ENCODE measurements at regions not wholly inside any gene's neighbourhood (a gene's known extent, or its start where the extent isn't known, plus 50 kb on each side); places are given as distances from the start of the nearest gene placed in this dataset.
"Not testable (repeated sequence)": the region's sequence is repeated elsewhere in the genome, so short reads cannot be mapped to it uniquely, and the experiment has no call there.

GRCh38 chr6:74953708-74954107, 252.1 kb downstream of the COL12A1 start:
- DNase-seq: no peak
- ATAC-seq: no peak

DNA sequence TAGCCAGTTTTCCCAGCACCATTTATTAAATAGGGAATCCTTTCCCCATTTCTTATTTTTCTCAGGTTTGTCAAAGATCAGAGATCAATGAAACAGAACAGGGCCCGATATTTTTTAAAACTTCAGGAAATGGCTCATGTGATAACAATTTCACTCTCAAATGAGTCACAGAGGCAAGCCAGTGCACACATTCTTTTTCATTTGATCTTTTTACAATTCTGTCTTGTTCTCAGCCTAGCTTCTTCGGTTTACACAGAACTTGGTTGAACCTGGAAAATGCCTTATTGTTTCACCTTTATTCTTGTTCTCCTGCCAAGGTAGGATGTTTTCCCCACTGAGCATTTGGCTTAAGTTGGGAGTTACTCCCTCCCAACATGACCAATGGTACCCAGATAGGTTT, 258.9 kb downstream of the COL12A1 start:
- DNase-seq (no peak), ATAC-seq (no peak)

DNA sequence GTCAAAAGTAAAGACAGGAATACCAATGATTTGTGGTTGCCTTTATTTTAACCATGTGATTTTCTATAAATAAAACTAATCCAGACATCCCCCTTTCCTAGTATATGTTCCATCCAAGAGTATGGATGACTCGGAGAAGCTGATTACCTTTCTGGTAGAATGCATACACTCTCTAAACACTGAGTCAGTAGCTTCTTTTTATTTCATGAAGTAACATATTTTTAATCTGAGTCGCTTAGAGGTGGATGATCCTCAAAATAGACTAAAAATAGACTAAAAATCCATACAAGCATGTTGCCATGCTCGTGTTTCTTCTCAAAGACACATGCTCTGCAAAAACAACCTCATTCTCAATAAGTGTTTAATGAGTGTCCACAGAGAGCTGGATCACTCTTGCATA, 263.7 kb downstream of the COL12A1 start:
- DNase-seq (no peak), ATAC-seq (no peak)

GRCh38 chr6:74941424-74941823, 264.4 kb downstream of the COL12A1 start:
- ATAC-seq (no peak), DNase-seq (no peak)

GRCh38 chr6:74939721-74940620, 265.9 kb downstream of the COL12A1 start:
- no peak for DNase-seq
- ATAC-seq: no peak

DNA sequence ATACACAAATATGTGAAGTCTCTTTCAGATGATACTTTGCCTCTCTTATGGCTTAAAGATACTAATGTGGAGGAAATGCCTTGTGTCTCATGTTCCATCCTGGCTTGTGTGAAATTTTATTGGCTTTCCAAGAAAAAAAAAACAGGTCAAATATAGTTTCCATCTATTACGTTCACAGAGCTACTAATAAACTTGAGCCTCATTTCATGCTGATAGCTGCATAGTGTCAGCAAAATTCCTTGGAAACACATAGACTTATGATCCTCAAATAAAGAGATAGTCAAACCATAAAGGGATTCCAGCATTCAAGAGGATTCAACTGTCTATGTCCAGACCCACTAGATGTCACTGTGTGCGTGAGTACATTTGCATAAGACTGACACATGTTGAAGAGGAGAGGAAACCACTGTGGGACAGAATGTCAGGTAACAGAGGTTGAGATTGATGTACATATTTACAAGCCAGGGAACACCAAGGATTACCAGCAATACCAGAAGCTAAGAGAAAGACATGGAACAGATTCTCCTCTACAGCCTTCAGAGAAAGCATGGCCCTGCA, 266.6 kb downstream of the COL12A1 start:
- no peak for DNase-seq
- ATAC-seq: no peak

DNA sequence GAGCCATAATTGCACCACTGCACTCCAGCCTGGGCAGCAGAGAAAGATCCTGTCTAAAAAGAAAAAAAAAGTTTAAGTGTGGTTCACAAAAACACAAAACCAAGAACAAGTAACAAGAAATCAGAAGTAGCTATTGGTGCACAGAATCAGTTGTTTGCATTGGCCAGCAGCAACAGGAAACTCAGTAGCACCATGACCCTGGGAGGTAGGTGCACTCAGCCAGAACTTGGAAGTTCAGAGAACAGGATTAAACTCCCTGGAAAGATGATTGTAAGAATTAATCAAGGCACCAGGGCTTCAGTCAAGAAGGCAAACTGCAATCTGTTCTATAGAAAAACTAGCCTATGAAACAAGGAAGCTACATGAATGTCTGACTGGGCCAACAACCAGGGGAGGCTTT, 267.9 kb downstream of the COL12A1 start:
- ATAC-seq: no peak
- no peak for DNase-seq

DNA sequence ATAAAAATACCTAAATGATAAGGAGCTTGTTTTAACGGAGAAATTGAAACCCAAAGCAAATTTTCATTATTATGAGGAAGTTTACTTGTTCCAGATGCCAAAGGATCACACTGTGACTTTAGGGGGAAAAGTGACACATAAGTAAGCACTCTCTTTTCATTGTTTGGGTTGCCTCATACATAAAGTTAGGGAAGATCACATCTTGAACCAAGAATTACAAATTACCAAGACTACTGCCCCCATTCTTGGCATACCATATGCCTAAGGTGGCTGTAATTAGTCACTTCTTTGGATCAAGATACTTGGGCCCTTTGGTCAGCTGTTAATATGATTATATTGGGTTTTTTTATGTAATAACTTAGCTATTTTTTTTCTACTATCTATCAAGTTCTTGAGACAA, 269.0 kb downstream of the COL12A1 start:
- DNase-seq (no peak), ATAC-seq (no peak)

DNA sequence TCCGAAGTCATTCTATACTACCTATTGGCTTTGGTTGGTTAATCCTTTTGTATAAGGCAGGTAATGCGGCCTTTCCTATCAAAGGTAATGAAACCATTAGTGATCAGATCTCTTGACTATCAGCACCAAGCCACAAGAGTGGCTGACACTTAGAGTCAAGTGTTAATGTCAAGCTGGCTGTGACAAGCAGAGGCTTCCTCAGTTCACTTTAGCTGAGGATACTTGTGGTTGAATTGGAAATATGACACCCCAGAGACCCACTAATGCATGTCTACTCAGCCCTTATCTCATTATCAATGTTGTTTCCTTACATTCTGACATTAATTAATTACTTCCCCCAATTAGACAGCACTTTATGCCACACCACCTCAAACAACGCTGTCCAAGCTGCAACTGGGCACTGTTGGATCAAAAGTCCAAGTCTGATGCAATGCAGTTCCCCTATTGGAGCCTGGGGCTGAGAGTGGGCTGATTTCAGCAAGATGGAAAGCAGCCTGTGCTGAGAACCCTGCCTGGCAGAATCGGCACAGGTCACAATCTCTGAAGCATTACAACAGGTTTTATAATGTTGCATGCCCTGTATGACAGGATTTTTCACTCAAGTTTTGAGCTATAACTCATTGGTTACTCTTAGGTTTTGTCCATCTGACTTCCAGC, 273.5 kb downstream of the COL12A1 start:
- DNase-seq: no peak

DNA sequence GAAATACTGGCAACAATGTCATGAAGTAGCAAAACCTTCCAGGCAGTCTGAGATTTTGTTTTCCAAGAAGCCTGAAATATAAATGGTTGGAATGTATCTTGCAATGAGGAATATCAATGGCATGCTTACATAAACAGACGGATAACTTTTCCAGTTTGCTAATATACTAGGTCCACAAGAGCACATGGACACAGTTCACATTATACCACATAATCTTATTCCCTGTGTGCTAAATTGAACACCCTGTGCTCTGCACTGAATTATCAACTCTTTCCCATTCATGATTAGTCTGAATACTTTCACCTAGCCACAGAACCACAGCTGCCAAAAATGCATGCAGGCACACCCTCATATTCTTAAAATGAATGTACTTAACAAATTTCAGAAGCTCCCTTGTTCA, 274.3 kb downstream of the COL12A1 start:
- DNase-seq (no peak), ATAC-seq (no peak)

More for the DNA sequence above, 273.5 kb downstream of the COL12A1 start:
- ATAC-seq: no peak

DNA sequence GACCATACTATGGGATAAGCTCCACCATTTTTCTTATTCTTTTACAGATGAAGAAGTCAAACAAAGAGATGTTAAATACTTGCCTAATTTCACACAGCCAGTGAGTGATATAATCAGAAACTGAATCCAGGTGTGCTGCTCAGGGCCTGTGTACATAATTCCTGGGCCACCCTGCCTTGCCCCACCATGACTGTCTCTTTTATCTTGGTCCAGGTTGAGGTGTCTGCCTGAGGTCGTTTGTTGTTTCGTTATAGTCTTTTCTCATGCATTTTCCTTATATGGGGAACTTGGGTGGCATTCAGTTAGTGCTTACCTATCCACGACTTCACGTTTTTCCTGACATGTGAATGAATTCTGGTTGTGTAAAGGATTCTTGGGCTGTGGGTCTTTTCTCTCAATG, 277.6 kb downstream of the COL12A1 start:
- no peak for ATAC-seq
- no peak for DNase-seq

GRCh38 chr6:74927299-74927698, 278.6 kb downstream of the COL12A1 start:
- no peak for DNase-seq

GRCh38 chr6:74925683-74926082, 280.2 kb downstream of the COL12A1 start:
- ATAC-seq (no peak), DNase-seq (no peak)

More at GRCh38 chr6:74927299-74927698, 278.6 kb downstream of the COL12A1 start:
- ATAC-seq: no peak

- DNase-seq (no peak), ATAC-seq (no peak)
These were observed 291.0 kb downstream of the COL12A1 start for GRCh38 chr6:74914888-74915287.

- no peak for ATAC-seq
- no peak for DNase-seq
These were observed 293.6 kb downstream of the COL12A1 start for GRCh38 chr6:74912234-74912633.

DNA sequence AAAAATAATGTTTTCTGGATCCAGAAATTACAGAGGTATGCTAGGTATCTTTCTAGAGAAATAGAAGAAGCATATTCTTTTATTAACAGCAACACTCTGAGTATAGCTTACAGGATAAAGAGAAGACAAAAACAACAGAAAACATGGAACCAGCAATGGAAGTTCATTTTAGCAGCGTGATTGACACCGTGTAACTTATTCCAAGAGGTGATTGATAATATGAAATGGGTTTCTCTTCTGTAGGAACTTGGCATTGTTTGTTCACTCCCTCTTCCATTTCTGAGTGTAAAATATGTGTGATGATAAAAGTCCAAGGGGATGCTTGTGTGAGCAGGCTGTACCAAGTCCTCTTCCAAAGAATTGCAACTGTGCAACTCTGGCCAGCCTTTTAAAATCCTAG, 303.0 kb downstream of the COL12A1 start:
- no peak for DNase-seq
- no peak for ATAC-seq

DNA sequence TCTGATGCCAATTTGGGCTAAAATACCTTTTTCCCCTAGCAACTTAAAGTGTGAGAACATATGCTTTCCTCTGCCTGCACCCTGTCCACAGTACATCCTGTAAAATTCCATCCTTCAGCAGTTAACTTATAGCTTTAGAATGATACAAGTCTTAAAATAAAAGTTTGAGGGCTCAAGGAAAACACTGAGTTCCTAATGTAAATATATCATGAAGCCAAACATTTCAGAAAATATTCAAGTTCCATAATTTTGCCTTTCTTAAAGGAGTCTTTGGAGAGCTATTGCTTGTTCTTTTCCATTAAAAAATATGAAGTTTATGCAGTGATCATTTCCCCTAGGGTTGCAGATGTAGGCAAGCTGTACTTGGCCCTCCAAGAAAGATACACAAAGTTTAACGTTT, 303.8 kb downstream of the COL12A1 start:
- no peak for ATAC-seq
- DNase-seq: no peak

GRCh38 chr6:74901576-74901975, 304.3 kb downstream of the COL12A1 start:
- no peak for DNase-seq
- no peak for ATAC-seq

DNA sequence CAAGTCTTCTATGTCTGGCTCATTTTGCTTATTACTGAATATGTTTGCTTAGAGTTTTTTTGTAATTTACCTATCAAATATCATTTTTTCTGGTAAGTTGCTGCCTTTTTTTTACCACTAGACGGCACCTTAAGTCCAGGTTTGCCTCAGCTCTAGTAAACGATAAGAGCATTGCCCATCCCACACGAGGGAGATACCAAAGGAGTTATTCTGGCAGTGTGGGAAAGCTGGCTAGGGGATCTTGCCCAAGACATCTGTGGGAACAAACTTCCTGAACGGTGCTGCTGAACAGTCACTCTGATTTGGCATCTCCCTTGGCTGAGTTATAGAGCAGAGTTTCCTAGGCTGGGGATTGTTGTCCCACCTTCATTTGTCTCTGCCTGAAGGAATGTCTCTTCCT, 306.4 kb downstream of the COL12A1 start:
- DNase-seq (no peak), ATAC-seq (no peak)

DNA sequence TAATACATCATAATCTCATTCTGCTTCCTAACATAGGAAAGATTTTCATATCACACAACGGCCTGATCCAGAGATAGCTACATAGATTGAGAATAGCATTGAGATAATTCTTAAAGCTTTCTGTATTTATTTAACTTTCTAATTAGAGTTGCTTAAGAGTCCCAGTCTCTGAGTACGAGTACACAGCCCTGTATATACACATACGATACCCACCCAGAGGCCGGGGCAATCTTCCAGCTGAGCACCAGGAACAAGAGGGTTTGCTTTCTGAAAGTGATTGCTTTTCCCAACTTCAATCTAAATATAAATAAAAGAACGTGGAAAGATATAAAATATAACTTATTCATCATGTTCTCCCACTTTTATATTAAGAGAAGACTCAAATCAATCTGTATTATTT, 313.8 kb downstream of the COL12A1 start:
- ATAC-seq: no peak
- DNase-seq: no peak

DNA sequence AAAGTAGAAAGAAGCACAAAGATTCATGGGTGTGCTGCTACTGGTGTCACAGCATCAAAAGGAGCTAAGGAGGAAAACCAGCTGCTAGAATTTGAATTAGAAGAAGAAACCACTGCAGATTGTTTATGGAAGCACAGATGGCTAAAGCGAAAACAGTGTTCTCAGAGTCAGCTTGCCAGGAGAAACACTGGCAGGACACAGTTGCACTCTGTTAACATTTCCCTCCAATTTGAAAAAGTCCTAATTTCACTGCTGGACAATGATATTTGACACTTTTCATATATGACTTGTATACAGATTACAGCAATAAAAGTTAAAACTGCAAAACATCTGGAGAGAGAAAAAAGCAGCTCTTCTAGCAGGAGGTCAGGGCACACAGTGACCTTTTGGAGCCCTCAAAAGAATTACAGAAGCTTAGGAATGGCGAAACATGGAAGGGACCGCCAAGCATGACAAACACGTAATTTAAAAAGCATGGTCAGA, 314.5 kb downstream of the COL12A1 start:
- DNase-seq (no peak), ATAC-seq (no peak)

DNA sequence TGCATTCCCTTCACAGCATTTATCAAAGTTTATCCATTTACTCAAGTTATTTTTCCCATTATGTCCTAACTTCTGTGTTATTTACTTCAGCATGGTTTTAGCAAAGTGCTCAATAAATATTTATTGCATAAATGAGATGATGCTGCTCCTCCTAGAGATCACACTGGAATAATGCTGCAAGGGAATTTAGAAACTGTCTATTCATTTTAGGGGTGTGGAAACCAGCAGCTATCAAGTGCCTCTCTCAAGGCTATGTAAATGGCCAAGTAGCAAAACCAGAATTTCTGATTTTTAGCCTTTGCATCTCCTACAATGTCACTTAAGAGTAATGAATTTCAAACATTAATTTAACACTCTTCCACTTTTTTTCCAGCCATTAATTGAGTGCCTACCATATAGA, 316.2 kb downstream of the COL12A1 start:
- DNase-seq: no peak
- no peak for ATAC-seq

DNA sequence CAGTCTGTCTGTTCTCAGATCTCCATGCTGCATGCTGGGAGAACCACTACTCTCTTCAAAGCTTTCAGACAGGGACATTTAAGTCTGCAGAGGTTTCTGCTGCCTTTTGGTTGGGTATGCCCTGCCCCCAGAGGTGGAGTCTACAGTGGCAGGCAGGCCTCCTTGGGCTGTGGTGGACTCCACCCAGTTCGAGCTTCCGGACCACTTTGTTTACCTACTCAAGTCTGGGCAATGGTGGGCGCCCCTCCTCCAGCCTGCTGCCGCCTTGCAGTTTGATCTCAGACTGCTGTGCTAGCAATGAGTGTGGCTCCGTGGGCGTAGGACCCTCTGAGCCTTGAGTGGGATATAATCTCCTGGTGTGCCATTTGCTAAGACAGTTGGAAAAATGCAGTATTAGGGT, 317.1 kb downstream of the COL12A1 start:
- DNase-seq, ATAC-seq: not testable (repeated sequence)

Measured in stimulated activated naive CD8-positive, alpha-beta T cell treated with anti-CD3 and anti-CD28 coated beads, Interleukin-15, Interleukin-2, amounts not matched to agents 100 U/mL and 50 U/mL, for 24 hours (primary cell).